Fibroblast of lung (primary cell): ENCODE measurements at regions not wholly inside any gene's neighbourhood (a gene's known extent, or its start where the extent isn't known, plus 50 kb on each side); places are given as distances from the start of the nearest gene placed in this dataset.

Source experiments
- CTCF ChIP-seq, 2 donors: IDR thresholded peaks in 1 of 2; conservative IDR thresholded peaks in 1 of 2; 1 replicate in 1 of 2; 2 replicates in 1 of 2; pipeline ENCODE4 v1.5.1; 2011 to 2012; ENCODE audit warnings: low read length in 2 of 2, control low read depth in 1 of 2, inconsistent platforms in 1 of 2, low read depth in 1 of 2, mild to moderate bottlenecking in 1 of 2
- EZH2 ChIP-seq: IDR thresholded peaks from 2 replicates; pipeline ENCODE4 v1.5.1; 2012; ENCODE audit warnings: low read length, control low read depth, mild to moderate bottlenecking; ENCODE audit errors: missing control alignments

GRCh38 chr4:85177092-85177491 is 210.6 kb upstream of the WDFY3 start:
- no peak for TF ChIP-seq EZH2
- no peak for TF ChIP-seq CTCF (conservative IDR thresholded peaks at IDR 0.05 in 1 of 2, IDR thresholded peaks at IDR 0.05 in 1 of 2; ENCODE audit: low read depth in 1 of 2, low read length in 2 of 2)
